ENCODE measurements at regions not wholly inside any gene's neighbourhood (a gene's known extent, or its start where the extent isn't known, plus 50 kb on each side); places are given as distances from the start of the nearest gene placed in this dataset.

DNA sequence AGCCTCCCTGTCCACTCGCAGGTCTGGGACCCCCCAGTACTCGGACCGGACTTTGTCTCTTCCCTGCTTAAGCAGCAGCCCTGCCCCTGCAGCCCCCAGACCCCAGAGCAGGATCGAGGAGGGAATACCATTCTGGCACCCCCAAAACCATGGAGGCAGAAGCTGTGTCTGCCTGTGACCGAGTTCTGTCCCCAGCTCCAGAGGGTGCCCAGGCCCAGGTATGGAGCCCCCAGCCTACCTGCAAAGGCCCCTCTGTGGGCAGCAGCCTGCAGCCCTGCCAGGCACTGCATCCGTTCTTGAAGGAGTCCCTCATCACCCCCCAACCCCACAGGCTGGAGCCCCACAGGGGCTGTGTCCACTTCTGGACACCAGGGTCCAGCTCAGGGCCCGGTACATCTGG lies 163.8 kb downstream of the BRD1 start:
- TF ChIP-seq FOSL1 (IDR thresholded peaks at IDR 0.05; ENCODE audit: low read depth) (no peak), POLR2AphosphoS5 (IDR thresholded peaks at IDR 0.05; ENCODE audit: low read depth, low read length) (no peak), CBX3 (IDR thresholded peaks at IDR 0.05; ENCODE audit: low read depth) (no peak)
- Histone ChIP-seq H3K4me2 (ENCODE audit: low read length) (no peak overlapping the region), H3K9ac (ENCODE audit: low read length) (no peak overlapping the region), H4K20me1 (ENCODE audit: insufficient read depth) (no peaks in the 10 kb centered on the region), H3K4me1 (ENCODE audit: control insufficient read depth in 1 of 2, insufficient read depth in 2 of 2, low read length in 2 of 2) (no peaks in the 10 kb centered on the region), H2AFZ (ENCODE audit: low read depth, low read length, poor library complexity, severe bottlenecking) (no peak overlapping the region), H3K36me3 (ENCODE audit: control insufficient read depth in 1 of 2, insufficient read depth in 2 of 2, low read length in 2 of 2) (no peaks in the 10 kb centered on the region), H3K9me2 (ENCODE audit: insufficient read depth) (no peaks in the 10 kb centered on the region), H3K9me3 (ENCODE audit: control insufficient read depth in 1 of 2, insufficient read depth in 1 of 2, low read depth in 1 of 2, low read length in 2 of 2) (no peaks in the 10 kb centered on the region), H3K27ac (ENCODE audit: low read depth, low read length) (no peak overlapping the region), H3K27me3 (ENCODE audit: insufficient read depth, low read length) (0 out of 2 replicates have a peak, but pooled peaks cover 10% of the 10 kb centered on the region), H3K79me2 (ENCODE audit: insufficient read depth, low read length) (no peaks in the 10 kb centered on the region), H3K4me3 (replicated peaks in 1 of 2; ENCODE audit: low read depth in 1 of 2, low read length in 2 of 2) (no peak overlapping the region)
- DNase-seq (ENCODE audit: low read depth, low spot score) (no peak), ATAC-seq (no peak)
- BruUV-seq (replicated peaks): no TSS peak
- intact Hi-C loops (cut with micrococcal nuclease): no loop called here
- ChIA-PET RAD21 (ENCODE audit: low non-redundant PET in 1 of 2, low total read pairs in 2 of 2, uncharacterized antibody in 2 of 2, unreplicated experiment in 2 of 2) (no interaction called here), POLR2A (no interaction called here), CTCF (no interaction called here)

DNA sequence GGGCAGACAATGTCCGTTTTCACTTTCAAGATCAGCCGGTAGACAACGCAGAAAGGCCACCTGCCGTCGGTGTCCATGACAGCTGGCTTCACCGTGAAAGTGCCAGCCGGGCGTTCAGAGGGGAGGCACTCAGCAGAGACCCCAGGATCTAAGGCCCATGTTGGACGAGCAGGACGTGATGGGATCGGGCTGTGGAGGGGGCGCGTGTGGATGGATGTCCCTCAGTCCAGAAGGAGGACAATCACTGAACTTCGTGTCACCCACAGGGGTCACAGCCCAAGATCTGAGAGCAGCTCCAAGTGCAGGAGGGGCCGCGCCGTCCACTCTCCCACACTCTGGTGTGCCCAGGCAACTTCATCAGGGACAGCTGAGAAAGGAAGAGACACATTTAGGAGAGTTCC lies 164.4 kb downstream of the BRD1 start:
- Histone ChIP-seq H3K4me3 (replicated peaks in 1 of 2; ENCODE audit: low read depth in 1 of 2, low read length in 2 of 2) (no peak overlapping the region), H4K20me1 (ENCODE audit: insufficient read depth) (no peaks in the 10 kb centered on the region), H3K27me3 (ENCODE audit: insufficient read depth, low read length) (0 out of 2 replicates have a peak, but pooled peaks cover 10% of the 10 kb centered on the region), H3K9ac (ENCODE audit: low read length) (no peak overlapping the region), H3K9me2 (ENCODE audit: insufficient read depth) (no peaks in the 10 kb centered on the region), H2AFZ (ENCODE audit: low read depth, low read length, poor library complexity, severe bottlenecking) (no peak overlapping the region), H3K4me1 (ENCODE audit: control insufficient read depth in 1 of 2, insufficient read depth in 2 of 2, low read length in 2 of 2) (no peaks in the 10 kb centered on the region), H3K79me2 (ENCODE audit: insufficient read depth, low read length) (no peaks in the 10 kb centered on the region), H3K36me3 (ENCODE audit: control insufficient read depth in 1 of 2, insufficient read depth in 2 of 2, low read length in 2 of 2) (no peaks in the 10 kb centered on the region), H3K4me2 (ENCODE audit: low read length) (no peak overlapping the region), H3K27ac (ENCODE audit: low read depth, low read length) (no peak overlapping the region), H3K9me3 (ENCODE audit: control insufficient read depth in 1 of 2, insufficient read depth in 1 of 2, low read depth in 1 of 2, low read length in 2 of 2) (no peaks in the 10 kb centered on the region)
- ATAC-seq (no peak), DNase-seq (ENCODE audit: low read depth, low spot score) (no peak)
- TF ChIP-seq, protein P1, sequence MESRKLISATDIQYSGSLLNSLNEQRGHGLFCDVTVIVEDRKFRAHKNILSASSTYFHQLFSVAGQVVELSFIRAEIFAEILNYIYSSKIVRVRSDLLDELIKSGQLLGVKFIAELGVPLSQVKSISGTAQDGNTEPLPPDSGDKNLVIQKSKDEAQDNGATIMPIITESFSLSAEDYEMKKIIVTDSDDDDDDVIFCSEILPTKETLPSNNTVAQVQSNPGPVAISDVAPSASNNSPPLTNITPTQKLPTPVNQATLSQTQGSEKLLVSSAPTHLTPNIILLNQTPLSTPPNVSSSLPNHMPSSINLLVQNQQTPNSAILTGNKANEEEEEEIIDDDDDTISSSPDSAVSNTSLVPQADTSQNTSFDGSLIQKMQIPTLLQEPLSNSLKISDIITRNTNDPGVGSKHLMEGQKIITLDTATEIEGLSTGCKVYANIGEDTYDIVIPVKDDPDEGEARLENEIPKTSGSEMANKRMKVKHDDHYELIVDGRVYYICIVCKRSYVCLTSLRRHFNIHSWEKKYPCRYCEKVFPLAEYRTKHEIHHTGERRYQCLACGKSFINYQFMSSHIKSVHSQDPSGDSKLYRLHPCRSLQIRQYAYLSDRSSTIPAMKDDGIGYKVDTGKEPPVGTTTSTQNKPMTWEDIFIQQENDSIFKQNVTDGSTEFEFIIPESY (IDR thresholded peaks at IDR 0.05; ENCODE audit: extremely low read depth, insufficient replicate concordance, low read length): no peak
- no peak for TF ChIP-seq FOSL1 (IDR thresholded peaks at IDR 0.05; ENCODE audit: low read depth)
- TF ChIP-seq, protein P2, sequence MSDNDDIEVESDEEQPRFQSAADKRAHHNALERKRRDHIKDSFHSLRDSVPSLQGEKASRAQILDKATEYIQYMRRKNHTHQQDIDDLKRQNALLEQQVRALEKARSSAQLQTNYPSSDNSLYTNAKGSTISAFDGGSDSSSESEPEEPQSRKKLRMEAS (IDR thresholded peaks at IDR 0.05): no peak
- no peak for TF ChIP-seq JUND (IDR thresholded peaks at IDR 0.05)
- TF ChIP-seq ZNF274 (IDR thresholded peaks at IDR 0.05; ENCODE audit: low read depth, low read length): no peak
- TF ChIP-seq YY1 (IDR thresholded peaks at IDR 0.05; ENCODE audit: extremely low read depth, insufficient replicate concordance, low read depth, low read length): no peak
- TF ChIP-seq POLR2AphosphoS5 (IDR thresholded peaks at IDR 0.05; ENCODE audit: low read depth, low read length): no peak
- POLR2A ChIA-PET: no interaction called here
- no TSS peak for BruUV-seq (replicated peaks)
- CTCF ChIA-PET: no interaction called here
- intact Hi-C loops (cut with micrococcal nuclease): no loop called here
- RAD21 ChIA-PET (ENCODE audit: low non-redundant PET in 1 of 2, low total read pairs in 2 of 2, uncharacterized antibody in 2 of 2, unreplicated experiment in 2 of 2): no interaction called here
